ENCODE measurements at regions not wholly inside any gene's neighbourhood (a gene's known extent, or its start where the extent isn't known, plus 50 kb on each side); places are given as distances from the start of the nearest gene placed in this dataset.
A peak's percentile ranks its signal among the peaks of the same experiment; 100 is the strongest.

DNA sequence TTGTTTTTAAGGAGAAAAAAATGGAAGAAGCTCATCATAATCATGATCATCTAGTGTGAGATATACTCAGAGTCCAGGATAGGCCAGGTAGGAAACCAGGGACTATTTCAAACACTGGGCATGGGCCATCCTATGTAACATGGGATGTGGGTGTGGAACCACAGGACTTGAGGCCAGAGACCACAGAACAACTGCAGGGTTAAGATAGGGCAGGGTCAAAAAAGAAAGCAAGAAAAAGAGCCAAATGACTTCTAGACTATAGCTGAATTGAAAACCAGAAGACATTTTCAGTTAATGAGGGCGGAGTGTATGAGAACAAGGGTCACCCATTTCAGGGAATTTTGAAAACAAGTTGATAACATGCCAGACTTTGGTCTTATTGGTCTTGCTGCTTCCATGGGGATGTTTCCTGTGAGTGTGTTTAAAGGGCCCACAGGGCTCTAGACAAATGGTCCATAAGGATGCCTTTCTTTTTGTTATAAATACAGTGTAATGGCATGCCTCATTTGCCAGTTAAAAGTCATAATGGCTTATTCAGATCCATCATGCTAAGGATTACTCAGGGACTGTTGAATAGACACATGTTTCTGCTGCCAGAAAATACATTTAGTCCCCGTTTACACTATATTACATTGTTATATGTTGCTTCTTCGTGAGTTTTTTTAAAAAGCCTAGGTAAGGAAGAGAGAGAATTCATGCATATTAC lies 182.0 kb upstream of the C21orf91 start:
- H3K36me3 ChIP-seq (replicated peaks in 1 of 2; ENCODE audit: control insufficient read depth in 1 of 2, insufficient read depth in 2 of 2, low read length in 2 of 2): no peaks in the 10 kb centered on the region
- intact Hi-C loops (cut with micrococcal nuclease; ENCODE audit: unreplicated experiment): no loop called here
- POLR2A ChIA-PET: no interaction called here
- H3K9me3 ChIP-seq (ENCODE audit: low read length): peaks cover 5% of the 10 kb centered on the region
- DNase-seq (ENCODE audit: low spot score) (peak; percentile 0), ATAC-seq (peak; percentile 39; the same call in 2 of the 3 replicates), FAIRE-seq (no peak)
- 0 out of 2 replicates have a peak, but pooled peaks cover 7% of the 10 kb centered on the region for H3K4me1 ChIP-seq (ENCODE audit: insufficient read depth, low read length)
- H3K4me2 ChIP-seq (ENCODE audit: low read depth, low read length): no peak overlapping the region; the same call in 1 of the 2 replicates
- H4K20me1 ChIP-seq (ENCODE audit: insufficient read depth, low read length): no peaks in the 10 kb centered on the region
- 3% methylated on average over 3 of the region's 3 CpGs for WGBS (ENCODE audit: low lambda C conversion rate)
- H3K4me3 ChIP-seq (replicated peaks in 1 of 3; ENCODE audit: insufficient read depth in 1 of 3, low read depth in 2 of 3, low read length in 3 of 3): no peak overlapping the region
- no peak overlapping the region for H2AFZ ChIP-seq (ENCODE audit: low read length)
- in situ Hi-C loops (cut with HindIII; ENCODE audit: extremely low pct_ligation_motif_present, low pct_unique_long_range_greater_than_20kb): no loop called here
- TF ChIP-seq POGZ (CRISPR knock-in tag; IDR thresholded peaks at IDR 0.05) (no peak), GZF1 (CRISPR knock-in tag; IDR thresholded peaks at IDR 0.05) (no peak), ZNF224 (CRISPR knock-in tag; IDR thresholded peaks at IDR 0.05) (no peak), SMARCE1 (IDR thresholded peaks at IDR 0.05; ENCODE audit: borderline replicate concordance) (no peak), ZNF674 (CRISPR knock-in tag; IDR thresholded peaks at IDR 0.05; ENCODE audit: low read depth) (no peak), ZNF558 (CRISPR knock-in tag; IDR thresholded peaks at IDR 0.05; ENCODE audit: borderline replicate concordance) (no peak), ZNF547 (CRISPR knock-in tag; IDR thresholded peaks at IDR 0.05) (no peak), PHF20 (CRISPR knock-in tag; IDR thresholded peaks at IDR 0.05) (no peak), SETDB1 (CRISPR knock-in tag; IDR thresholded peaks at IDR 0.05; ENCODE audit: borderline replicate concordance) (no peak), SP5 (CRISPR knock-in tag; IDR thresholded peaks at IDR 0.05; ENCODE audit: borderline replicate concordance, low read depth) (no peak), SAP130 (CRISPR knock-in tag; IDR thresholded peaks at IDR 0.05; ENCODE audit: low read depth) (no peak), ZNF670 (CRISPR knock-in tag; IDR thresholded peaks at IDR 0.05; ENCODE audit: borderline replicate concordance) (no peak), TBX3 (IDR thresholded peaks at IDR 0.05; ENCODE audit: borderline replicate concordance) (no peak)
- TF ChIP-seq, protein P1, sequence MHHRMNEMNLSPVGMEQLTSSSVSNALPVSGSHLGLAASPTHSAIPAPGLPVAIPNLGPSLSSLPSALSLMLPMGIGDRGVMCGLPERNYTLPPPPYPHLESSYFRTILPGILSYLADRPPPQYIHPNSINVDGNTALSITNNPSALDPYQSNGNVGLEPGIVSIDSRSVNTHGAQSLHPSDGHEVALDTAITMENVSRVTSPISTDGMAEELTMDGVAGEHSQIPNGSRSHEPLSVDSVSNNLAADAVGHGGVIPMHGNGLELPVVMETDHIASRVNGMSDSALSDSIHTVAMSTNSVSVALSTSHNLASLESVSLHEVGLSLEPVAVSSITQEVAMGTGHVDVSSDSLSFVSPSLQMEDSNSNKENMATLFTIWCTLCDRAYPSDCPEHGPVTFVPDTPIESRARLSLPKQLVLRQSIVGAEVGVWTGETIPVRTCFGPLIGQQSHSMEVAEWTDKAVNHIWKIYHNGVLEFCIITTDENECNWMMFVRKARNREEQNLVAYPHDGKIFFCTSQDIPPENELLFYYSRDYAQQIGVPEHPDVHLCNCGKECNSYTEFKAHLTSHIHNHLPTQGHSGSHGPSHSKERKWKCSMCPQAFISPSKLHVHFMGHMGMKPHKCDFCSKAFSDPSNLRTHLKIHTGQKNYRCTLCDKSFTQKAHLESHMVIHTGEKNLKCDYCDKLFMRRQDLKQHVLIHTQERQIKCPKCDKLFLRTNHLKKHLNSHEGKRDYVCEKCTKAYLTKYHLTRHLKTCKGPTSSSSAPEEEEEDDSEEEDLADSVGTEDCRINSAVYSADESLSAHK (CRISPR knock-in tag; IDR thresholded peaks at IDR 0.05; ENCODE audit: borderline replicate concordance): no peak
- TF ChIP-seq, protein P2, sequence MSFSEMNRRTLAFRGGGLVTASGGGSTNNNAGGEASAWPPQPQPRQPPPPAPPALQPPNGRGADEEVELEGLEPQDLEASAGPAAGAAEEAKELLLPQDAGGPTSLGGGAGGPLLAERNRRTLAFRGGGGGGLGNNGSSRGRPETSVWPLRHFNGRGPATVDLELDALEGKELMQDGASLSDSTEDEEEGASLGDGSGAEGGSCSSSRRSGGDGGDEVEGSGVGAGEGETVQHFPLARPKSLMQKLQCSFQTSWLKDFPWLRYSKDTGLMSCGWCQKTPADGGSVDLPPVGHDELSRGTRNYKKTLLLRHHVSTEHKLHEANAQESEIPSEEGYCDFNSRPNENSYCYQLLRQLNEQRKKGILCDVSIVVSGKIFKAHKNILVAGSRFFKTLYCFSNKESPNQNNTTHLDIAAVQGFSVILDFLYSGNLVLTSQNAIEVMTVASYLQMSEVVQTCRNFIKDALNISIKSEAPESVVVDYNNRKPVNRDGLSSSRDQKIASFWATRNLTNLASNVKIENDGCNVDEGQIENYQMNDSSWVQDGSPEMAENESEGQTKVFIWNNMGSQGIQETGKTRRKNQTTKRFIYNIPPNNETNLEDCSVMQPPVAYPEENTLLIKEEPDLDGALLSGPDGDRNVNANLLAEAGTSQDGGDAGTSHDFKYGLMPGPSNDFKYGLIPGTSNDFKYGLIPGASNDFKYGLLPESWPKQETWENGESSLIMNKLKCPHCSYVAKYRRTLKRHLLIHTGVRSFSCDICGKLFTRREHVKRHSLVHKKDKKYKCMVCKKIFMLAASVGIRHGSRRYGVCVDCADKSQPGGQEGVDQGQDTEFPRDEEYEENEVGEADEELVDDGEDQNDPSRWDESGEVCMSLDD (CRISPR knock-in tag; IDR thresholded peaks at IDR 0.05; ENCODE audit: borderline replicate concordance): no peak
- TF ChIP-seq, protein P3, sequence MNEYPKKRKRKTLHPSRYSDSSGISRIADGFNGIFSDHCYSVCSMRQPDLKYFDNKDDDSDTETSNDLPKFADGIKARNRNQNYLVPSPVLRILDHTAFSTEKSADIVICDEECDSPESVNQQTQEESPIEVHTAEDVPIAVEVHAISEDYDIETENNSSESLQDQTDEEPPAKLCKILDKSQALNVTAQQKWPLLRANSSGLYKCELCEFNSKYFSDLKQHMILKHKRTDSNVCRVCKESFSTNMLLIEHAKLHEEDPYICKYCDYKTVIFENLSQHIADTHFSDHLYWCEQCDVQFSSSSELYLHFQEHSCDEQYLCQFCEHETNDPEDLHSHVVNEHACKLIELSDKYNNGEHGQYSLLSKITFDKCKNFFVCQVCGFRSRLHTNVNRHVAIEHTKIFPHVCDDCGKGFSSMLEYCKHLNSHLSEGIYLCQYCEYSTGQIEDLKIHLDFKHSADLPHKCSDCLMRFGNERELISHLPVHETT (CRISPR knock-in tag; conservative IDR thresholded peaks at IDR 0.05): no peak
- TF ChIP-seq, protein P4, sequence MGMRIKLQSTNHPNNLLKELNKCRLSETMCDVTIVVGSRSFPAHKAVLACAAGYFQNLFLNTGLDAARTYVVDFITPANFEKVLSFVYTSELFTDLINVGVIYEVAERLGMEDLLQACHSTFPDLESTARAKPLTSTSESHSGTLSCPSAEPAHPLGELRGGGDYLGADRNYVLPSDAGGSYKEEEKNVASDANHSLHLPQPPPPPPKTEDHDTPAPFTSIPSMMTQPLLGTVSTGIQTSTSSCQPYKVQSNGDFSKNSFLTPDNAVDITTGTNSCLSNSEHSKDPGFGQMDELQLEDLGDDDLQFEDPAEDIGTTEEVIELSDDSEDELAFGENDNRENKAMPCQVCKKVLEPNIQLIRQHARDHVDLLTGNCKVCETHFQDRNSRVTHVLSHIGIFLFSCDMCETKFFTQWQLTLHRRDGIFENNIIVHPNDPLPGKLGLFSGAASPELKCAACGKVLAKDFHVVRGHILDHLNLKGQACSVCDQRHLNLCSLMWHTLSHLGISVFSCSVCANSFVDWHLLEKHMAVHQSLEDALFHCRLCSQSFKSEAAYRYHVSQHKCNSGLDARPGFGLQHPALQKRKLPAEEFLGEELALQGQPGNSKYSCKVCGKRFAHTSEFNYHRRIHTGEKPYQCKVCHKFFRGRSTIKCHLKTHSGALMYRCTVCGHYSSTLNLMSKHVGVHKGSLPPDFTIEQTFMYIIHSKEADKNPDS (CRISPR knock-in tag; IDR thresholded peaks at IDR 0.05): no peak
- H3K27me3 ChIP-seq (ENCODE audit: control insufficient read depth in 1 of 2, insufficient read depth in 2 of 2, low read length in 2 of 2): no peaks in the 10 kb centered on the region
- H3K9ac ChIP-seq (ENCODE audit: insufficient read depth, low read depth, low read length): no peak overlapping the region
- no peak overlapping the region for H3K27ac ChIP-seq (ENCODE audit: extremely low read length, insufficient read depth, low read length)
- no peaks in the 10 kb centered on the region for H3K79me2 ChIP-seq (ENCODE audit: insufficient read depth, low read length)
- BruUV-seq (replicated peaks): no TSS peak
- CTCF ChIA-PET (ENCODE audit: low intra/inter-chr PET ratio, low total read pairs): no interaction called here

All from HepG2 (cell line).